ENCODE measurements at regions not wholly inside any gene's neighbourhood (a gene's known extent, or its start where the extent isn't known, plus 50 kb on each side); places are given as distances from the start of the nearest gene placed in this dataset.

DNA sequence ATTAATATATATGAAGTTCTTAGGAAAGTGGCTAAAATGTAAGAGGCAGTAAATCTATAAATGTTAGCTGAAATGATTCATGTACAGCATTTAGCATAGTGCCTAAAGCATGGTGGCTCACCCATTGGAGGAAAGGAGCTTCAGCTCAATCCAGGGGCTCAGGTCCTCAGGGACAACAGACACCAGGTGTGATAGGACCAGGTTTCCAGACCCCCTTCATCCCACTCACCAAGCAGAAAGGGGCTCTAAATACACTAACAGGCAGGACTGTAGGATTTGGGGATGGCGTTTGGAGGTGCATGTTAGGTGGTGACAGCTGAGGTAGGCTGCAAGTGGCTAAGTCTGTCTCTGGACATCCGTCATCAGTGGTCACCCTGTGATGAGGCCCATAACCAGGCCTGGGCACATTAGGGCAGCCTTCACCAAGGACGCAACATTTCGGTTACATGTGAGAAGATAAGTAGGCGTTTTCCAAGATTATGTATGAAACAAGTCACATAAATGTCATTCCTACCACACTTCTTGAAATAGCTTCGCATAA, 233.1 kb downstream of the C1orf94 start:
- Histone ChIP-seq H3K36me3 (no peaks in the 10 kb centered on the region), H3K9ac (no peak overlapping the region), H3K27me3 (no peaks in the 10 kb centered on the region), H3K27ac (no peak overlapping the region), H3K9me3 (replicated peaks in 1 of 11) (peaks cover 0 to 2% (median 0%) of the 10 kb centered on the region in 11 experiments; a peak in 2 of 22 replicates), H3K4me3 (no peak overlapping the region), H4K20me1 (no peaks in the 10 kb centered on the region; a peak in 1 of 22 replicates), H3K4me2 (no peak overlapping the region), H3K4me1 (no peaks in the 10 kb centered on the region)
- no peak for TF ChIP-seq Cebpa-rat (IDR thresholded peaks at IDR 0.05)

DNA sequence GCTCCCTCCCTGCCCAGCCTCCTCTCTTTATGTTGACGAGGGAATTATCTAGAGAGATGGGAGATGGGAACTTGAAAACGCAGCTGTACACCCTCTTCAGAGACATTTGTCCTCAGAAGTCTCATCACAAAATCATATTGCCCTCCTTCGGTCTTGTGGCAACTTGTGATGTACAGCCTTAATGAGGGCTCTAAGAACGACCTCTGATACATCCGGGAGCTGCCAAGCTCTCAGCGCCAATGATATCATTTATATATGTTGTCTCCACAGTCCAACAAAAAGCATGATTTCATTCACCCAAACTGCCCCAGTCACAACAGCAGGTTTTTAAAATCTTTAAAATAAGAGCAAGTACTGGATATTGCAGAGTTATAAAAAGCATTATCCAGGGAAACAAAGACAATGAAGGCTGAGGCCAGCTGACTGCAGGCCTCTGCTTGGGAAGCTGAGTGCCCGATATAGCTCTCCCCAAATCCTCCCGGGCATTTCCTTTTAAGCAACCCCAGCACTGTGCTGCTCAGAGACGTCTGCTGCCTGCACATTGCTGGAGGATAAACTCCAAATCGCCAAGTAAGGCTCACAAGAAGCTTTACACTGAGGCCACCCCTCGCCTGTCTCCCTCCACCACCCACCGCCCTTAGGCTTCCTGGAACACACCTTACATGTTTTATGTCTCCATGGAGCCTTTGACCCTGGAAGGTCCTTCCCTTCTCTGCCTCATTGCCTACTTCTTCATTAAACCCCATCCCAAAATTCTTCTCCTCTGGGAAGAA, 236.1 kb downstream of the C1orf94 start:
- peaks cover 0 to 18% (median 14%) of the 10 kb centered on the region in 10 experiments; a peak in 15 of 20 replicates for H3K4me1 ChIP-seq
- H3K4me2 ChIP-seq = no peak overlapping the region
- H3K36me3 ChIP-seq = no peaks in the 10 kb centered on the region
- no peak overlapping the region for H3K9ac ChIP-seq
- no peaks in the 10 kb centered on the region; a peak in 1 of 22 replicates for H4K20me1 ChIP-seq
- no peak overlapping the region for H3K27ac ChIP-seq
- no peak for TF ChIP-seq Cebpa-rat (IDR thresholded peaks at IDR 0.05)
- H3K9me3 ChIP-seq (replicated peaks in 1 of 11) = no peaks in the 10 kb centered on the region
- no peak overlapping the region for H3K4me3 ChIP-seq
- no peaks in the 10 kb centered on the region for H3K27me3 ChIP-seq

DNA sequence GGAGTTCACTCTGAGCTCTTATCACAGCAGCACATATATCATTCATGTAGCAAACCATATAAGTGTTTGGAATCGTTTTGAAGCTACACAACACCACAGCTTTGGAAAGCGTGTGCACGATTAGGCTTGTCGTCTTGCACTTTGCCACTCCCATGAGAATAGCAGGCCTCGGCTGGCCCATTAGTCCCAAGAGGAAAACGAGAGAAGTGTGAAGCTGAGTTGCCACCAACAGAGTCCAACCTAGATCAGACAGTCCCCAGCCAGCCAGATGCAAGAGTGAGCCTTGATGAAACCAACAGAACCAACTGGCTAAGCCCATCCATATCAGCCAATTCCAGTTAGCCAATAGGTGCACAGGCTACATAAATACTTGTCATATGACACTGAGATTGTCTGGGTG, 238.4 kb downstream of the C1orf94 start:
- Histone ChIP-seq H3K9me3 (replicated peaks in 1 of 11) (no peaks in the 10 kb centered on the region), H3K9ac (no peak overlapping the region), H3K4me1 (peaks cover 0 to 36% (median 22%) of the 10 kb centered on the region in 10 experiments; a peak in 15 of 20 replicates), H4K20me1 (no peaks in the 10 kb centered on the region), H3K27me3 (no peaks in the 10 kb centered on the region), H3K36me3 (no peaks in the 10 kb centered on the region), H3K27ac (no peak overlapping the region), H3K4me2 (no peak overlapping the region), H3K4me3 (no peak overlapping the region)
- no peak for TF ChIP-seq Cebpa-rat (IDR thresholded peaks at IDR 0.05)

DNA sequence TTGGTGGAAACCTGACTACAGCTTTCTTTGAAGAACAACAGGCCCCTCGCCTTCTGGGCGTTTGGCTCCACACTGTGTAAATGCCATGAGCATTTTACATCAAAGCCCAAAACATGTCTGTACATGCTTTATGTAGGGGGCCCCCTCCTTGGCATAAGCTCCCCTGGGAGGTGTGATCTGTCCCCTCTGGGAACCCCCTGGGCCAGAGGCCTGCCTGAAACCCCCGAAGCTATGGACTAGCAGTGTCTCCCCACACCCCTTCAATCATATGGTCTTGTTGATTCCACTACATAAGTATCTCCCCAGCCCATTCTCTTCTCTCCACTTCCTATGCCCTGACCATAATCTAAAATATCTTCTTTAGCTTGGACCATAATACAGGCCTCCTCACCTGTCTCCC, 241.5 kb downstream of the C1orf94 start:
- Histone ChIP-seq H3K9me3 (replicated peaks in 1 of 11) (no peaks in the 10 kb centered on the region), H3K4me2 (peak overlapping the region in 1 of 11 experiments; percentile 41; a peak in 1 of 22 replicates), H3K9ac (no peak overlapping the region), H3K27ac (no peak overlapping the region), H3K4me1 (peaks cover 0 to 40% (median 25%) of the 10 kb centered on the region in 10 experiments; a peak in 15 of 20 replicates), H3K27me3 (no peaks in the 10 kb centered on the region), H4K20me1 (no peaks in the 10 kb centered on the region), H3K36me3 (no peaks in the 10 kb centered on the region), H3K4me3 (no peak overlapping the region)
- no peak for TF ChIP-seq Cebpa-rat (IDR thresholded peaks at IDR 0.05)

DNA sequence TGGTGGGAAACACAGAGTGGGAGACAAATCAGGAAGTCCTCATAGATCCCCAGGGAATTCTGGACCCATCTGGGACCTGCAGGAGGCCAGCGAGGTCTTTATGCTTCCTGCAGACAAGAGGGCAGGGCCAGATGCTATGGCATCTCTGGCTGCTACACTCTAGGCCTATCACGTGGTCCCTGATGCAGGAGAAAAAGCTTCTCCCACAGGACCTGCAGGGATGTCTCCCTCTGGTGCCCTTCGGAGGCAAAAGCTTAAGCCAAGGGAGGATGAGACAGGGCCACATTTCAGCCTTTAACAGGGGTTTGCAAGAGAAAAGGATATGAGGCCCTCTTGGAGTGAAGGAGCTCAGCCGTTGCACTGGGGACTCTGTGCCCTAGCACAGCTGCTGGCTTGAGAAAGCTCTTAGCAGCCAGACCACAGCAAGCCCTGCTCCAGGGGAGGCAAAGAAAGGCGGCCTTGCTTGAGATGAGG, 243.0 kb downstream of the C1orf94 start:
- no peak overlapping the region for H3K4me3 ChIP-seq
- H3K9me3 ChIP-seq (replicated peaks in 1 of 11) = no peaks in the 10 kb centered on the region
- peak overlapping the region in 8 of 11 experiments; percentile 16 to 51 (median 37); a peak in 13 of 22 replicates for H3K4me2 ChIP-seq
- no peak overlapping the region for H3K9ac ChIP-seq
- H3K4me1 ChIP-seq = peaks cover 0 to 40% (median 25%) of the 10 kb centered on the region in 10 experiments; a peak in 15 of 20 replicates
- no peak for TF ChIP-seq Cebpa-rat (IDR thresholded peaks at IDR 0.05)
- H4K20me1 ChIP-seq = no peaks in the 10 kb centered on the region
- no peak overlapping the region for H3K27ac ChIP-seq
- no peaks in the 10 kb centered on the region for H3K36me3 ChIP-seq
- no peaks in the 10 kb centered on the region for H3K27me3 ChIP-seq

DNA sequence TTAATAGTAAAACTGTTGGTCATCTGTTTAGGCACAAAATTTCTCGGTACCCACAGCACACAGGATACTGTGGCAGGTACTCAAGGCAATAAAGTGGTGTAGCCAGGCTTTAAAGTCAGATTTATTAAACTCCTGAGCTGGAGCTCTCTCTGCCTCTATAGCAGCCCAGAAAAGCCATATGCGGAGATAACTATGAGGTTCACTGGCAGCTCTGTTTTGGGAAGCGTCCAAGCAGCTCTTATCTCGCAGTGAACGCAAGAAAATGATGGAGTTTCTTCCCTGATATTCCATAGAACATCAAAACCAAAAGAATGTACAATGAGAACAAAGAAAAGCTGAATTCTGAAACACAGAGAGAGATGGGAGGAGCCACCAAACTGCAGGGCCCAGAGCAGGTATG, 248.3 kb downstream of the C1orf94 start:
- Histone ChIP-seq H3K27me3 (no peaks in the 10 kb centered on the region), H3K4me1 (peaks cover 0 to 5% (median 3%) of the 10 kb centered on the region in 10 experiments; a peak in 10 of 20 replicates), H3K4me3 (no peak overlapping the region), H3K4me2 (no peak overlapping the region), H3K27ac (no peak overlapping the region), H3K9me3 (replicated peaks in 1 of 11) (no peaks in the 10 kb centered on the region), H3K36me3 (no peaks in the 10 kb centered on the region), H4K20me1 (no peaks in the 10 kb centered on the region), H3K9ac (no peak overlapping the region)
- no peak for TF ChIP-seq Cebpa-rat (IDR thresholded peaks at IDR 0.05)

DNA sequence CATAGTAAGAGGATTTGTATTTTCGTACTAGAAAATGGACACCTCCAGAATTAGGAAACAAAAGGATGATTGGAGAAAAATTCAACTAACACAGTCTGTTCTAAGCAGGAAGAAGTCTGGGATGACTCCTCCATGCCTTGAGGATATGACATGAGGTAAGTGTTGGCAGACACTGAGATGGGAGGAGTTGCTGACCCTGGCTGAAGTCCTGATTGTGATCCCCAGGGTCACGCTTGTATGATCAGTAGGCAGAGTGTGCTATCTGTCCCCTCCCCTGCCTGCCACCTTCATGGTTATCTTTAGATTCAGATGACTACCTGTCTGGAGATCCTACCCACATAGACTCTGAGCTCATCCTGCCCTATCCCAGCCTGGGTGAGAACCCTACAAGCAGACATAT, 249.1 kb downstream of the C1orf94 start:
- Histone ChIP-seq H3K4me2 (no peak overlapping the region), H3K4me1 (no peaks in the 10 kb centered on the region), H3K36me3 (no peaks in the 10 kb centered on the region), H3K4me3 (no peak overlapping the region), H3K27me3 (no peaks in the 10 kb centered on the region), H3K9me3 (replicated peaks in 1 of 11) (no peaks in the 10 kb centered on the region), H3K9ac (no peak overlapping the region), H3K27ac (no peak overlapping the region), H4K20me1 (no peaks in the 10 kb centered on the region)
- TF ChIP-seq Cebpa-rat (IDR thresholded peaks at IDR 0.05) = no peak

DNA sequence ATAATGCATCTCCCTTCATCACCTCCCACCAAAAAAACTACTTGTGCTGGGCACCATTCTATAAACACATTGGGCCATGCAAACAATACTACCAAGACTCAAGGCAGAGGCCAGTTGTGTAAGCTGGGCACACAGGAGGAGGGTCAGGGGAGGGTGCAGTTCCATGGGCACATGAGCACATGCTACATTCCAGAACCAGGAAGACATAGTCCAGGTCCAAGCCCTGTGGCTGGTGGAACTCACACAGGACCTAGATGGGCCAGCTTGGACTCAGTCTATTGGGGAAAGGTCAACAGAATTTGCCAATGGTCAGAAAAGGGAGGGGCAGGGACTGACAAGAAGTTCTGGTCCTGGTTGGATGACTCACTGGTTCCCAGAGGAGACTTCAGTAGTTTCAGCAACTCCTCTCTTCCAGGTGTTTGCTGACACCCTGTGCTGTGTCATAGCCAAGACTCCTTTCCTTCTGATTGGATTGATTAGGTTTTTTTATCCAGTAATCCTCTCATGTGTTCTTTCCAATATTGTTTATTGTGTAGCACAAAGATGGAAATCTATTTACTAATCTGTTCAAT, 249.7 kb downstream of the C1orf94 start:
- H3K36me3 ChIP-seq = no peaks in the 10 kb centered on the region
- H3K4me2 ChIP-seq = no peak overlapping the region
- H3K27ac ChIP-seq = no peak overlapping the region
- H3K4me1 ChIP-seq = no peaks in the 10 kb centered on the region
- H3K27me3 ChIP-seq = no peaks in the 10 kb centered on the region
- no peaks in the 10 kb centered on the region for H4K20me1 ChIP-seq
- no peak for TF ChIP-seq Cebpa-rat (IDR thresholded peaks at IDR 0.05)
- H3K9ac ChIP-seq = no peak overlapping the region
- H3K9me3 ChIP-seq (replicated peaks in 1 of 11) = no peaks in the 10 kb centered on the region
- no peak overlapping the region for H3K4me3 ChIP-seq

DNA sequence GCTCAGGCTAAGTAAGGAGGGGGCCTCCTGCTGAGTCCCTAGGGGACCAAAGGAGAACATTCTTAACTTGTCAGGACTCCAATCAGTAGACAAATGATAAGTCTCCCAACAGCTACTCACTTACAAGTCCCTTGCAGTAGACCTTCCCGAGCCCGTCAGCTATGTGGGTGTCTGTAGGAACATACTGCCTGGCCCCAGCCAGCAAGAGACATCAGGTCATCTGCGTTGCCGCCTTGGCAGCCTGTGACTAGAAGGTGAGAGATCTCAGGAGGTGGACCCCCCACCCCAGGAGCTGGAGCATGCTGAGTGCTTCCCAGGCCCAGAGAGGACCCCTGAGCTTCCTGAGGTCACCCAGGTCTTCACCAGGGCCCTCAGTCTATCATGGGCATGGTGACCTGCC, 250.5 kb downstream of the C1orf94 start:
- Histone ChIP-seq H3K4me3 (no peak overlapping the region), H3K9ac (no peak overlapping the region), H4K20me1 (no peaks in the 10 kb centered on the region), H3K27ac (no peak overlapping the region), H3K36me3 (no peaks in the 10 kb centered on the region), H3K27me3 (no peaks in the 10 kb centered on the region), H3K9me3 (replicated peaks in 1 of 11) (no peaks in the 10 kb centered on the region), H3K4me1 (no peaks in the 10 kb centered on the region), H3K4me2 (no peak overlapping the region)
- TF ChIP-seq Cebpa-rat (IDR thresholded peaks at IDR 0.05) = no peak

Measured in BLaER1 treated with 17β-estradiol and CSF1 and Interleukin-3, amounts not matched to agents 10 nM and 100 nM (cell line).